H7 (cell line): ENCODE measurements at regions not wholly inside any gene's neighbourhood (a gene's known extent, or its start where the extent isn't known, plus 50 kb on each side); places are given as distances from the start of the nearest gene placed in this dataset.

ENCODE experiments used
- DNase-seq: peaks from one replicate; pipeline ENCODE4 v3.0.0; 2012
- H3K27me3 ChIP-seq: 2 replicates; pipeline ENCODE4 v1.6.0; 2011; ENCODE audit warnings: mild to moderate bottlenecking, low read length; ENCODE audit not compliant: control insufficient read depth, insufficient read depth
- H3K36me3 ChIP-seq: replicated peaks from 2 replicates; pipeline ENCODE4 v1.5.1; 2011; ENCODE audit warnings: low read length; ENCODE audit not compliant: control insufficient read depth, insufficient read depth
- H3K4me3 ChIP-seq: 2 replicates; pipeline ENCODE4 v1.5.1; 2011; ENCODE audit warnings: low read depth, mild to moderate bottlenecking, control low read depth, low read length, moderate library complexity; ENCODE audit not compliant: insufficient read depth

GRCh38 chr9:118395415-118395814, 691.2 kb downstream of the TLR4 start:
- Histone ChIP-seq H3K36me3 (no peaks in the 10 kb centered on the region), H3K27me3 (no peaks in the 10 kb centered on the region), H3K4me3 (no peak overlapping the region)
- no peak for DNase-seq

DNA sequence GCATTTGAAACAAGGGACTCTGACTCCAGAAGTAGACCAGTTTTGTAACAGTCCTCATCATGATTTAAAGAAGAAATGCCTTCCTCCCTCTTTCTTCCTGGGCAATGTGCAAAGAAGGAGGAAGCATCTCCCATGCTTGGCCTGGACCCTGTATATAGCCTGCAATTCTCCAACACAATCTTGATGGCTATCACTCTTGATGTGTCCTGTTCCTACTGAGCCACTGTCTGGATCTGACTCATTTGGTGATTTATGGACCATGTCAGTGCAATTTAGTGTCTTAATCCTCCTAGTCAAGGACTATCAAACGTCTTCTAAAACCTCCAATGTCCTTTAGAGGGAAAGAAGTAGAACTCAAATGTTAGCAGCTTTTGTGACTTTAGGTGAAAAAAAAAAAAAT, 697.3 kb downstream of the TLR4 start:
- Histone ChIP-seq H3K36me3 (no peaks in the 10 kb centered on the region), H3K4me3 (no peak overlapping the region), H3K27me3 (no peaks in the 10 kb centered on the region)
- no peak for DNase-seq

- no peak for DNase-seq
- Histone ChIP-seq H3K27me3 (no peaks in the 10 kb centered on the region), H3K4me3 (no peak overlapping the region), H3K36me3 (no peaks in the 10 kb centered on the region)
Observed at GRCh38 chr9:118414676-118415075, 710.5 kb downstream of the TLR4 start.

DNA sequence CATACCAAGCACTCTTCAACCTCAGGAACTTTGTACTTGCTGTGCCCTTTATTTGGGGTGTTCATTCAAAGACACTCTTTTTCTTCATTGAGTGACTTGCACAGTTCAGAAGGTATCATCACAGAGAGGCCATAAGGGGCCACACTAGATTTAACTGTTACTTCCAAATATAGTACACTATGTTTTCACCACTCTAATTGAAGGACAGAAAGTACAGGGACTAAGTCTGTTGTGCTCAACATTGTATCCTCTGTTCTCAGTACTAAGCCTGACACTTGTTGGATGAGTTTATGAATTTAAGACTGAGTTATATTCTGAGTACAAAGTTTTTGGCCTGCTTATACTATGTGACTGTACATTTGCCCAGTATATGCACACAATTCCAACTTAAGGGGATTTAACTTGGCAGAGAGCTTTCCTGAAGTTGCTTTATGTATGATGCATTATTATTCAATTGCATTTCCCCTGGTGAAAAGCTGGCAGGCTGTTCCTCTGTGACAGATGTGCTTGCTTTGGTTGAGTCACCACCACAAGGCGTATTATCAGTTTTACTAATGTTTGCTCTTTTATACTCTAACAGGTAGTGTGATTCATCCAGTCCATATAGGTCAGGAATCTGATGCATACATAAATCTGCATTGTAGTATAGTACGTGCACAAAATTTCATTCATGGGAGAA, 714.8 kb downstream of the TLR4 start:
- Histone ChIP-seq H3K36me3 (no peaks in the 10 kb centered on the region), H3K27me3 (no peaks in the 10 kb centered on the region), H3K4me3 (no peak overlapping the region)
- no peak for DNase-seq

- no peak for DNase-seq
- no peak overlapping the region for H3K4me3 ChIP-seq
- H3K27me3 ChIP-seq, result no peaks in the 10 kb centered on the region
- H3K36me3 ChIP-seq, result no peaks in the 10 kb centered on the region
Observed at GRCh38 chr9:118419676-118420075, 715.5 kb downstream of the TLR4 start.

DNA sequence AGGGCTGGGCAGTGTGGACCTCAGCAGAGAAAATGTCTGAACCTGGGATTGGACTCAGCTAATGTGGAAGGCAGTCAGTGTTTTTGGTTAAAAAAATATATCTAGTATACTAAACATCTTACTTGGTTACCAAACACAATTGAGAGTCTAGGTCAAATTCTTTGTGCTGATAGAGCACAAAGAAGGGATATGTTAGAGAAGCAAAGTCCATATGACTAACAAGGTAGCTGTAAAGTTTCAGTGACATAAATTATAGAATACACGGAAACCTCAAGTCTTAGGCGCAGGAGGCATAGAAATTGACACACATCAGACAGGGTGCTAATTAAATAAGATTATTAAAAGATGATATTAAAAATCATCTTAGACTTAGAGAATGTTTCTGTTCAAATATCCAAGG, 718.3 kb downstream of the TLR4 start:
- H3K4me3 ChIP-seq, result no peak overlapping the region
- DNase-seq, result no peak

GRCh38 chr9:118423021-118423420, 718.8 kb downstream of the TLR4 start:
- no peaks in the 10 kb centered on the region for H3K27me3 ChIP-seq
- H3K36me3 ChIP-seq, result no peaks in the 10 kb centered on the region
- DNase-seq, result no peak
- H3K4me3 ChIP-seq, result no peak overlapping the region

More for the DNA sequence above, 718.3 kb downstream of the TLR4 start:
- Histone ChIP-seq H3K27me3 (no peaks in the 10 kb centered on the region), H3K36me3 (no peaks in the 10 kb centered on the region)

- no peaks in the 10 kb centered on the region for H3K36me3 ChIP-seq
- no peaks in the 10 kb centered on the region for H3K27me3 ChIP-seq
- H3K4me3 ChIP-seq, result no peak overlapping the region
- no peak for DNase-seq
Observed at GRCh38 chr9:118423721-118424120, 719.5 kb downstream of the TLR4 start.

DNA sequence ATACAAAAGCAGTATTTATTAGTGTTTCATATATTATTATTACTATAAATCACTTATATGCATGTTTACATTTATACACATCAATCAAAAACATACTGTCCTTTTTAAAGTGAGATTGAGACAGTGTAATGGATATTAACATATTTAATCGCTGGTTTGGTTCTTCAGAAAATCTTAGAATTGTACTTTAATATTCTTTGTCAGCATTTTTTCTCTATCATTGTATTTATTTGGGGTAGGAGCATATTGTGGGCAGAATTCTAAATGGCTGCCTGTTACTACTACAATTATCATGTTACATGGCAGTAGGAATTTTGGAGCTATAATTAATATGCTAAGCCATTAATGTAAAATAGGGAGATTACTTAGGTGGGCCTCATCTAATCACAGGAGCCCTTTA, 722.6 kb downstream of the TLR4 start:
- DNase-seq, result no peak
- Histone ChIP-seq H3K27me3 (no peaks in the 10 kb centered on the region), H3K36me3 (no peaks in the 10 kb centered on the region), H3K4me3 (no peak overlapping the region)

- H3K36me3 ChIP-seq, result no peaks in the 10 kb centered on the region
- no peaks in the 10 kb centered on the region for H3K27me3 ChIP-seq
- H3K4me3 ChIP-seq, result no peak overlapping the region
- no peak for DNase-seq
Observed at GRCh38 chr9:118438810-118439209, 734.6 kb downstream of the TLR4 start.

DNA sequence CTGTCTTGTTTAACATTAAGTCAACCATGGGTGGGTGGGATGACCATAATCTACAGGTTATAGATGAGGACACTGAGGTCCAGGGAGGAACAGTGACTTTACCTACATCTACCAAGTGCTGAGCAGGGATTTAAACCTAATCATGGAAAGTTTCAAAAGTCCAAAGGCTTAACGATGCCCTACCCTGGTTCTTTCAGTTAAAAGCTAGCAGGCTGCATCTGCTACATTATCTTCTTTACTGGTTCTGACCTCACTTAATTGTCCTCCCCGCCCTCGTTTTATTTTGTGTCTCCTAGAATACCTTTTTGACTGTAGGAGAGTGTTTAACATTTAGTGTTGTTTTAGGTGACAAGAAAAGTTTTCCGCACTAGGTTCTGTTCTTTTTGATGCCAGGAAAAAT, 735.2 kb downstream of the TLR4 start:
- Histone ChIP-seq H3K4me3 (no peak overlapping the region), H3K27me3 (no peaks in the 10 kb centered on the region), H3K36me3 (no peaks in the 10 kb centered on the region)
- no peak for DNase-seq

GRCh38 chr9:118444403-118444802, 740.2 kb downstream of the TLR4 start:
- H3K4me3 ChIP-seq, result no peak overlapping the region
- no peak for DNase-seq
- H3K27me3 ChIP-seq, result no peaks in the 10 kb centered on the region
- no peaks in the 10 kb centered on the region for H3K36me3 ChIP-seq

GRCh38 chr9:118446943-118447639, 742.9 kb downstream of the TLR4 start:
- Histone ChIP-seq H3K36me3 (no peaks in the 10 kb centered on the region), H3K27me3 (no peaks in the 10 kb centered on the region), H3K4me3 (no peak overlapping the region)
- DNase-seq, result no peak

- DNase-seq, result no peak
- Histone ChIP-seq H3K27me3 (no peaks in the 10 kb centered on the region), H3K36me3 (no peaks in the 10 kb centered on the region), H3K4me3 (no peak overlapping the region)
Observed at GRCh38 chr9:118449554-118449953, 745.4 kb downstream of the TLR4 start.

DNA sequence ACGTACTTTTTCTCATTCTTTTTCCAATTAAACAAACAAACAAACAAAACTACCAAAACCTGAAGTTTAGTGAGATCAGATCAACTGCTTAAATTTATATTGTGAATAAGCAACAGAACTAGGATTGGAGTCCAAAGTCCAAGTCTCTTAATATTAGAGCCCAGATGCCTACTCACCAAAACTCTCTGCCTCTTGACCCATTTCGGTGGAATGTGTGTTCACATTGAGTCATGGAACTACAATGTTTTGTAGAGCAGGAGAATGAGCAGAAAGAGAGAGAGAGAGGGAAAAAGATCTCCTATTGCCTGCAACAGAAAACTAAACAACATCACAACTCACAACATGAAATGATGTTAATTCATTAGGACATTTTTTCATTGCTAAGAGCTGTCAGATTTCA, 751.1 kb downstream of the TLR4 start:
- no peak for DNase-seq
- Histone ChIP-seq H3K27me3 (no peaks in the 10 kb centered on the region), H3K36me3 (no peaks in the 10 kb centered on the region)

More for the DNA sequence above, 751.1 kb downstream of the TLR4 start:
- no peak overlapping the region for H3K4me3 ChIP-seq
